Stimulated activated naive CD8-positive, alpha-beta T cell treated with anti-CD3 and anti-CD28 coated beads, Interleukin-15, Interleukin-2, amounts not matched to agents 100 ng/mL and 50 ng/mL, for 24 hours (primary cell): ENCODE measurements at regions not wholly inside any gene's neighbourhood (a gene's known extent, or its start where the extent isn't known, plus 50 kb on each side); places are given as distances from the start of the nearest gene placed in this dataset.
"Not testable (repeated sequence)": the region's sequence is repeated elsewhere in the genome, so short reads cannot be mapped to it uniquely, and the experiment has no call there.

Source experiments
- H3K27ac Mint-ChIP-seq: one replicate; pipeline ENCODE4 v1.8.0; 2021; ENCODE audit warnings: mild to moderate bottlenecking, mixed read lengths
- H3K27me3 Mint-ChIP-seq: one replicate; pipeline ENCODE4 v1.8.0; 2021; ENCODE audit warnings: mixed read lengths
- H3K36me3 Mint-ChIP-seq: one replicate; pipeline ENCODE4 v1.8.0; 2021; ENCODE audit warnings: low read depth, mixed read lengths
- H3K4me1 Mint-ChIP-seq: one replicate; pipeline ENCODE4 v1.8.0; 2021; ENCODE audit warnings: low read depth, mixed read lengths
- H3K4me3 Mint-ChIP-seq: one replicate; pipeline ENCODE4 v1.8.0; 2021; ENCODE audit warnings: mild to moderate bottlenecking, mixed read lengths
- H3K9me3 Mint-ChIP-seq: one replicate; pipeline ENCODE4 v1.8.0; 2021; ENCODE audit warnings: mixed read lengths

GRCh38 chr11:121914508-121915059 lies 201.4 kb downstream of the BLID start:
- Mint-ChIP-seq H3K4me1 (no peaks in the 10 kb centered on the region), H3K9me3 (no peaks in the 10 kb centered on the region), H3K27me3 (no peaks in the 10 kb centered on the region), H3K27ac (no peak overlapping the region), H3K36me3 (no peaks in the 10 kb centered on the region), H3K4me3 (no peak overlapping the region)

GRCh38 chr11:121909596-121909995 lies 206.4 kb downstream of the BLID start:
- Mint-ChIP-seq H3K4me1 (no peaks in the 10 kb centered on the region), H3K9me3 (no peaks in the 10 kb centered on the region), H3K27ac (no peak overlapping the region), H3K27me3 (peaks cover 7% of the 10 kb centered on the region), H3K4me3 (no peak overlapping the region), H3K36me3 (no peaks in the 10 kb centered on the region)

DNA sequence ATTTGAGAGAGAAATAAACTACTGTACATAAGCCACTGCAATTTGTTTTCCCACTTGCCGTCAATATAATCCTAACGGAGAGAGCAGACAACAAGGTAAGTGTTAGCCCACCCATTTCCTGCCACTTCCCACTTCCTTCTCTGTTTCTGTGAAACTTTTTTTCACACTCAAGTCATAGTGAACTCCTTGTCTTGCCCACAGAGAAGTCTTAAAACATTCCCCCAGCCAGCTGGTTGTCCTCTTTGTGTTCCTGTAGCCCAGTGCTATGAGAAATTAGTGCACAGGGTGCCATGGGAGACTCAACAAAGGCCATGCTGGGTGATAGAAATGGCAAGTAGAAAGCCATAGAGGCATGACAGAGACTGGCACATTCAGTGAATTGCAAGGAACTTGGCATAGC lies 208.6 kb downstream of the BLID start:
- Mint-ChIP-seq H3K36me3 (no peaks in the 10 kb centered on the region), H3K4me3 (no peak overlapping the region), H3K27ac (no peak overlapping the region)

GRCh38 chr11:121904148-121904547 lies 211.9 kb downstream of the BLID start:
- Mint-ChIP-seq H3K27ac (no peak overlapping the region), H3K9me3 (no peaks in the 10 kb centered on the region), H3K36me3 (no peaks in the 10 kb centered on the region), H3K4me1 (no peaks in the 10 kb centered on the region), H3K4me3 (no peak overlapping the region), H3K27me3 (peaks cover 7% of the 10 kb centered on the region)

More for the DNA sequence above, 208.6 kb downstream of the BLID start:
- no peaks in the 10 kb centered on the region for H3K9me3 Mint-ChIP-seq
- H3K4me1 Mint-ChIP-seq, result no peaks in the 10 kb centered on the region
- H3K27me3 Mint-ChIP-seq, result peaks cover 7% of the 10 kb centered on the region

DNA sequence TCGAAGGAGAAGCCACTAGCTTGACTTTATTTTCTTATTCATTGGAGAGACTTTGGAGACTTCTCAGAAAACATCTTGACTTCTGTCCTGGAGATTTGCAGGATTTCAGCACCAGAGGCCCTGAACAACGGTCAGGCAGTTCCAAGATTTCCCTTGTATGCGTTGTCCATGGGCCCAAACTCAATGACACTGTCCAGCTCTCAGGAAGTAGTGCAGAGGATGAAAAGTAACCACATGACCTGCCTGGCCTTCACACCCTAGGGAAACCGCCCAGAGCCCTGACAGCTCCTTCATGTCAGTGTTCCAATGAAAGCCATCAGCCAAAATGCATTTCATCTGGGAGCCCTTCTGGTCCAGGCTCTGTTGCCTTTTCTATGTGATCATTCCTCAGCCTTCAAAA lies 214.1 kb downstream of the BLID start:
- H3K4me1 Mint-ChIP-seq, result no peaks in the 10 kb centered on the region
- no peaks in the 10 kb centered on the region for H3K36me3 Mint-ChIP-seq
- no peak overlapping the region for H3K4me3 Mint-ChIP-seq

DNA sequence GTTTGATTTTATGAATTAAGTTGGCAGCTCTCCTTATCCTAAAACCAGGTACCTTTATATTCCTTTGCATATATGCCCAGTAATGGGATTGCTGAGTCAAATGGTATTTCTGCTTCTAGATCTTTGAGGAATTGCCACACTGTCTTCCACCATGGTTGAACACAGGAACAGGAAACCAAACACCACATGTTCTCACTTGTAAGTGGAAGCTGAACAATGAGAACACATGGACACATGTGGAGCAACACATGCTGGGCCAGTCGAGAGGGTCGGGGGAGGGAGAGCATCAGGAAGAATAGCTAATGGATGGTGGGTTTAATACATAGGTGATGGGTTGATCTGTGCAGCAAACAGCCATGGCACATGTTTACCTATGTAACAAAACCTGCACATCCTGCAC lies 214.6 kb downstream of the BLID start:
- H3K36me3 Mint-ChIP-seq, H3K4me3 Mint-ChIP-seq, H3K4me1 Mint-ChIP-seq, H3K27ac Mint-ChIP-seq, H3K9me3 Mint-ChIP-seq, H3K27me3 Mint-ChIP-seq: not testable (repeated sequence)

More for the DNA sequence above, 214.1 kb downstream of the BLID start:
- Mint-ChIP-seq H3K27me3 (no peaks in the 10 kb centered on the region), H3K27ac (no peak overlapping the region), H3K9me3 (no peaks in the 10 kb centered on the region)

- Mint-ChIP-seq H3K4me1 (no peaks in the 10 kb centered on the region), H3K36me3 (no peaks in the 10 kb centered on the region), H3K27ac (no peak overlapping the region), H3K4me3 (no peak overlapping the region), H3K27me3 (no peaks in the 10 kb centered on the region), H3K9me3 (no peaks in the 10 kb centered on the region)
Measured at GRCh38 chr11:121899520-121899919, 216.5 kb downstream of the BLID start.

DNA sequence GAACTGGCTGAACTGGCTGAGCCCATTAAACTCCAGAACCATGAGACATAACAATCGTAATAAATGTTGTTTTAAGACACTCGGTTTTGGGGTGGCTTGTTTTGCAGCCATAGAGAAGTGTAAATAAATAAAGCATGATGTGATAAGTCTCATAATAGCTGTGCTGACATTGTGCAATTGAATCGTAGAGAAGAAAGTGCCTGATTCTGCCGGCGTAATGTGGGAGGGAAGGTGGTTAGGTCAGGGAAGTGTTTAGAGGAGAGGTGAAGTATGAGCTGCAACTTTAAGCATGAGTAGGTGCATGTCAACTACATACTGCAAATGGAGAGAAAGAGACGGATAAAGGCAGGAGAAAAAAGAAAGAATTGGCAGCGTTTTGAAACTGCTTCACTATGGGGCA lies 217.1 kb downstream of the BLID start:
- no peaks in the 10 kb centered on the region for H3K27me3 Mint-ChIP-seq
- no peak overlapping the region for H3K27ac Mint-ChIP-seq
- H3K36me3 Mint-ChIP-seq, result no peaks in the 10 kb centered on the region
- no peaks in the 10 kb centered on the region for H3K4me1 Mint-ChIP-seq
- no peak overlapping the region for H3K4me3 Mint-ChIP-seq
- no peaks in the 10 kb centered on the region for H3K9me3 Mint-ChIP-seq

GRCh38 chr11:121895919-121896318 lies 220.1 kb downstream of the BLID start:
- Mint-ChIP-seq H3K27me3 (no peaks in the 10 kb centered on the region), H3K9me3 (no peaks in the 10 kb centered on the region), H3K4me3 (no peak overlapping the region), H3K4me1 (no peaks in the 10 kb centered on the region), H3K36me3 (no peaks in the 10 kb centered on the region), H3K27ac (no peak overlapping the region)

- no peaks in the 10 kb centered on the region for H3K36me3 Mint-ChIP-seq
- H3K4me3 Mint-ChIP-seq, result no peak overlapping the region
- H3K9me3 Mint-ChIP-seq, result no peaks in the 10 kb centered on the region
- no peak overlapping the region for H3K27ac Mint-ChIP-seq
- H3K27me3 Mint-ChIP-seq, result no peaks in the 10 kb centered on the region
- H3K4me1 Mint-ChIP-seq, result no peaks in the 10 kb centered on the region
Measured at GRCh38 chr11:121894581-121894980, 221.4 kb downstream of the BLID start.

DNA sequence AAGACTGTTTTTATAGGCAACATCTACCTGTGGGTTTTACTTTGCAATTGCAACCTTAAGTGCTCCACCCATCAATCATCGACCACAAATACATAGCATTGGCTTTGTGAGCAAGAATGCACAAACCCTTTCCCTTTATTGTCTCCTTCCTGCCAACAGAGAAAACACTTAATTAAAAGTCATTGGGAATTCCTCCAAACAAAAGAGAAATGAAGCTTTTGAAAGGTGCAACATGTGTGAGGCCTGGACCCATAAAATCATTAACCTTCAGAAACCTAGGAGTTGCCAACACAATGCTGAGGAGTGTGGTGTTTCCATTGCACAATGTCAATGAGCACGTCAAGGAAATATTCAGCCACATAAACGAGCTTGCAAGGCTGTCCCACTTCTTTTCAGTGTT lies 223.2 kb downstream of the BLID start:
- Mint-ChIP-seq H3K36me3 (no peaks in the 10 kb centered on the region), H3K27me3 (no peaks in the 10 kb centered on the region), H3K4me3 (no peak overlapping the region), H3K9me3 (no peaks in the 10 kb centered on the region), H3K27ac (no peak overlapping the region), H3K4me1 (no peaks in the 10 kb centered on the region)

GRCh38 chr11:121892131-121892681 lies 223.8 kb downstream of the BLID start:
- H3K27me3 Mint-ChIP-seq, result no peaks in the 10 kb centered on the region
- H3K36me3 Mint-ChIP-seq, result no peaks in the 10 kb centered on the region
- no peaks in the 10 kb centered on the region for H3K4me1 Mint-ChIP-seq
- no peak overlapping the region for H3K4me3 Mint-ChIP-seq
- no peaks in the 10 kb centered on the region for H3K9me3 Mint-ChIP-seq
- H3K27ac Mint-ChIP-seq, result no peak overlapping the region

DNA sequence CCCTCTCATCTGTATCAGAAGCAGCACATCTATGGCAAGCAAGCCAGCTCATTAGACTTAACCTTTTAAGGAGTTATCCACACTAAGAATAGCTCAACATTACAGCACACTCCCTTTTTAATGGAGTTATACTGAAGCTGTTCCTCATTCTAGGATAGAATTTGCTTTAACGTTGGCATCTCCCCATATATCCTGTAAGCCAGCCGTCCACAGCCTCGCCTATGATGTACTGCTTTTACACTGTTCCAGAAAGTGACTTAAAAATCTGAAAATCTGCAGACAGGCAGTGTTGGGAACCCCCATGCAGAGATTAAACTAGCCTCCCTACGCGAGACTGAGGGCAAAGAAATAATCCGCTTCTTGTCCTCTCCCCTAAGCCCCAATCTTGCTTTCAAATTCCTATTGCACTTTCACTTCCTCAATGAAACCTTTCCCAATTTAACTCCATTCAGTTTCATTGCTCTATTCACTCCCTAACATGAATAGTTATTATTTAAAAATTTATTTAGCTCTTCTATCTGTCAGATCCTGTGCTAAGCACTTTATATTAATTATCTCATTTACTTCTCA lies 225.0 kb downstream of the BLID start:
- no peak overlapping the region for H3K27ac Mint-ChIP-seq
- no peaks in the 10 kb centered on the region for H3K27me3 Mint-ChIP-seq
- no peaks in the 10 kb centered on the region for H3K36me3 Mint-ChIP-seq
- H3K4me3 Mint-ChIP-seq, result no peak overlapping the region
- H3K9me3 Mint-ChIP-seq, result no peaks in the 10 kb centered on the region
- no peaks in the 10 kb centered on the region for H3K4me1 Mint-ChIP-seq

DNA sequence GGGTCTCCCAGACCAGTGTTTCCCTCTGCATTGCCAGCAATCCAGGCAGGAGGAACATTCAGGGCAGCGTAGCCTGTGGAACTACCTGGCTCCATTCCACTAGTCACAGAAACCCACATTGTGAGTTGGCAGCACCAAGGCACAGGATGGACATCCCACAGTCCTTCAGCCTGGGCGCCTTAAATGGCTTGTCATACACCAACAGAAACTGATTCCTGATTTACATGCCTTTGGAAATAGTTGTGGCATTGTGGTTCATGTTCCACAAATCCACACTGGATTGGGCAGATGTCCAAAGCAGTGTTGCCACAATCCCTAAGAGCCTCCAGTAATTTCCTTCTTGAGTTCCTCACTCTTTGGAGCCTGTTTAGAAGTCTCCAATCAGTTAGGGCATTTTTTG lies 225.6 kb downstream of the BLID start:
- H3K4me1 Mint-ChIP-seq, result no peaks in the 10 kb centered on the region
- no peaks in the 10 kb centered on the region for H3K9me3 Mint-ChIP-seq
- no peaks in the 10 kb centered on the region for H3K27me3 Mint-ChIP-seq
- no peaks in the 10 kb centered on the region for H3K36me3 Mint-ChIP-seq
- H3K27ac Mint-ChIP-seq, result no peak overlapping the region
- no peak overlapping the region for H3K4me3 Mint-ChIP-seq

GRCh38 chr11:121889931-121890330 lies 226.1 kb downstream of the BLID start:
- Mint-ChIP-seq H3K36me3 (no peaks in the 10 kb centered on the region), H3K4me3 (no peak overlapping the region), H3K27me3 (no peaks in the 10 kb centered on the region), H3K9me3 (no peaks in the 10 kb centered on the region), H3K27ac (no peak overlapping the region), H3K4me1 (no peaks in the 10 kb centered on the region)

DNA sequence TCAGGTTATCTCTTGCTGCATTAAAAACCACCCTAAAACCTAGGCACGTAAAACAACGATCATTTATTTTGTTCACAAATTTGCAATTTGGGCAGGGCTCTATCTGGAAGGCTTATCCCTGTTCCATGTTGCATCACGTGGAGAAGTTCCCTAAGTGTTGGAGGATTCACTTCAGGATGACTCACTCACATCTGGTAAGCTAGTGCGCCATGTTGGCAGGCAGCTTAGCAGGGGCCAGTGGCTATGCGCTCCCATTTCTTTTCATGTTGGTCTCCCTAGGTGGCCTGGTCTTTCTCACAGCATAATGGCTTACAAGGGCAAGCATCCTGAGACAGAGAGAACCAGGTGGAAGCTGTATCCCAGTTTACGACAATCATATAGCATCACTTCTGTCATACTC lies 226.8 kb downstream of the BLID start:
- Mint-ChIP-seq H3K4me1 (no peaks in the 10 kb centered on the region), H3K36me3 (no peaks in the 10 kb centered on the region), H3K27ac (no peak overlapping the region), H3K9me3 (no peaks in the 10 kb centered on the region), H3K4me3 (no peak overlapping the region), H3K27me3 (no peaks in the 10 kb centered on the region)
